Caco-2 (cell line): ENCODE measurements at regions not wholly inside any gene's neighbourhood (a gene's known extent, or its start where the extent isn't known, plus 50 kb on each side); places are given as distances from the start of the nearest gene placed in this dataset.

Experiments used
- BruUV-seq: library from RNA; stranded (reverse); fragments of 400-500 nt; replicated peaks from 2 replicates; lab custom pipeline; 2021; lab: Mats Ljungman, UMichigan
- CTCF ChIA-PET: fragments of 300-600 bp; sonication (Branson Sonifier 250); formaldehyde crosslinking; loops from one replicate; lab custom pipeline; 2022; ENCODE audit warnings: antibody characterized with exemption; lab: Charles Lee
- POLR2A ChIA-PET: fragments of 300-600 bp; sonication (Branson Sonifier 250); formaldehyde crosslinking; loops from one replicate; lab custom pipeline; 2022; ENCODE audit warnings: antibody characterized with exemption; lab: Charles Lee
- DNase-seq, 2 experiments: peaks; one replicate each; pipeline versions ENCODE4 v3.0.0 to v3.0.0-alpha.2; 2020 to 2022
- H3K27me3 ChIP-seq: replicated peaks from 2 replicates; pipeline ENCODE4 v1.6.0; 2011; ENCODE audit warnings: low read length; ENCODE audit not compliant: control insufficient read depth, insufficient read depth
- H3K36me3 ChIP-seq: 2 replicates; pipeline ENCODE4 v1.5.1; 2011; ENCODE audit warnings: low read length; ENCODE audit not compliant: control insufficient read depth, insufficient read depth
- H3K4me1 ChIP-seq: fragments of 250-450 bp; sonication (Bioruptor Pico); 2 replicates; pipeline ENCODE4 v1.5.1; 2020; ENCODE audit warnings: mild to moderate bottlenecking
- H3K4me3 ChIP-seq: 2 replicates; pipeline ENCODE4 v1.5.1; 2011; ENCODE audit warnings: low read depth, mild to moderate bottlenecking, control low read depth, low read length
- H3K9me3 ChIP-seq: fragments of 250-450 bp; sonication (Bioruptor Pico); 2 replicates; pipeline ENCODE4 v1.5.1; 2020; ENCODE audit warnings: mild to moderate bottlenecking, moderate library complexity
- H3K27ac Mint-ChIP-seq: one replicate; pipeline ENCODE4 v1.8.0; 2022; ENCODE audit warnings: mixed read lengths; ENCODE audit not compliant: unreplicated experiment
- H3K27me3 Mint-ChIP-seq: one replicate; pipeline ENCODE4 v1.8.0; 2022; ENCODE audit warnings: mixed read lengths; ENCODE audit not compliant: insufficient read depth, unreplicated experiment
- H3K36me3 Mint-ChIP-seq: one replicate; pipeline ENCODE4 v1.8.0; 2022; ENCODE audit warnings: mild to moderate bottlenecking, mixed read lengths; ENCODE audit not compliant: insufficient read depth, unreplicated experiment
- H3K4me1 Mint-ChIP-seq: one replicate; pipeline ENCODE4 v1.8.0; 2022; ENCODE audit warnings: low read depth, mixed read lengths; ENCODE audit not compliant: unreplicated experiment
- H3K4me3 Mint-ChIP-seq: one replicate; pipeline ENCODE4 v1.8.0; 2022; ENCODE audit warnings: mild to moderate bottlenecking, moderate library complexity, mixed read lengths; ENCODE audit not compliant: unreplicated experiment
- H3K9me3 Mint-ChIP-seq: one replicate; pipeline ENCODE4 v1.8.0; 2022; ENCODE audit warnings: mixed read lengths; ENCODE audit not compliant: unreplicated experiment
- CTCF ChIP-seq, 2 experiments: fragments of 200-600 bp in 1 of 2; IDR thresholded peaks; 1 replicate in 1 of 2; 2 replicates in 1 of 2; pipeline versions ENCODE4 v1.5.1 to v1.8.0; 2011 to 2022; ENCODE audit warnings: antibody characterized with exemption in 1 of 2, control low read depth in 1 of 2, inconsistent platforms in 1 of 2, low read depth in 1 of 2, low read length in 1 of 2, mild to moderate bottlenecking in 1 of 2, moderate library complexity in 1 of 2; ENCODE audit not compliant: insufficient read depth in 1 of 2, severe bottlenecking in 1 of 2, unreplicated experiment in 1 of 2
- intact Hi-C: fragments of 100-400 bp; cut with micrococcal nuclease; formaldehyde crosslinking; loops from one replicate; pipeline ENCODE4 v1.10.0; 2022; ENCODE audit not compliant: unreplicated experiment

DNA sequence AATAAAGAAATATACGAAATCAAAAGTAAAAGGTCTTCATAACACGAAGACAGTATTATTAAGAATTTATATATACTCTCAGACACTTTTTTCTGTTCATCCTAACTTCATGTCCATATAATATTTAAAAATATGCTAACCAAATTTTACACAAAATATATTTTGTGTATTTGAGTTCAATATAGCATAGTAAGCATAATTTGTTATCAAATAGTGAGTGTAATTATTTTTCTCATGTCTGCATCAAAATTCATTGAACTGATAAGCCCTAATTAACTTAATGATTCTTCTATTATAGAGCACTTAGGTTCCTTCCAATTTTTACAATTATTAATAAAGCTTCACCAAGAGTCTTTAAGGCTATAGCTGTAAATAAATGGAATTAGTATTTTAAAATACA is 99.7 kb upstream of the SYT1 start:
- no peaks in the 10 kb centered on the region for H3K27me3 ChIP-seq
- ChIA-PET CTCF (no interaction called here), POLR2A (no interaction called here)
- H3K4me3 ChIP-seq, result no peak overlapping the region
- no peaks in the 10 kb centered on the region for H3K36me3 Mint-ChIP-seq
- no peak for DNase-seq
- BruUV-seq, result no TSS peak
- H3K27me3 Mint-ChIP-seq, result no peaks in the 10 kb centered on the region
- no peaks in the 10 kb centered on the region for H3K4me1 Mint-ChIP-seq
- no peak overlapping the region for H3K27ac Mint-ChIP-seq
- intact Hi-C loops, result no loop called here
- H3K4me3 Mint-ChIP-seq, result no peak overlapping the region
- H3K4me1 ChIP-seq, result no peaks in the 10 kb centered on the region
- H3K9me3 Mint-ChIP-seq, result no peaks in the 10 kb centered on the region
- no peak for TF ChIP-seq CTCF (IDR thresholded peaks at IDR 0.05; ENCODE audit: insufficient read depth in 1 of 2, low read depth in 1 of 2, low read length in 1 of 2, severe bottlenecking in 1 of 2, unreplicated experiment in 1 of 2)
- H3K9me3 ChIP-seq, result no peaks in the 10 kb centered on the region
- no peaks in the 10 kb centered on the region for H3K36me3 ChIP-seq

- Histone ChIP-seq H3K27me3 (no peaks in the 10 kb centered on the region), H3K9me3 (no peaks in the 10 kb centered on the region), H3K4me3 (no peak overlapping the region), H3K4me1 (no peaks in the 10 kb centered on the region), H3K36me3 (no peaks in the 10 kb centered on the region)
- intact Hi-C loops, result no loop called here
- ChIA-PET CTCF (no interaction called here), POLR2A (no interaction called here)
- Mint-ChIP-seq H3K27ac (no peak overlapping the region), H3K4me3 (no peak overlapping the region), H3K36me3 (no peaks in the 10 kb centered on the region), H3K9me3 (no peaks in the 10 kb centered on the region), H3K27me3 (no peaks in the 10 kb centered on the region), H3K4me1 (no peaks in the 10 kb centered on the region)
- DNase-seq, result no peak
- BruUV-seq, result no TSS peak
- TF ChIP-seq CTCF (IDR thresholded peaks at IDR 0.05; ENCODE audit: insufficient read depth in 1 of 2, low read depth in 1 of 2, low read length in 1 of 2, severe bottlenecking in 1 of 2, unreplicated experiment in 1 of 2), result no peak
Observed at GRCh38 chr12:78767264-78767981, 97.2 kb upstream of the SYT1 start.

DNA sequence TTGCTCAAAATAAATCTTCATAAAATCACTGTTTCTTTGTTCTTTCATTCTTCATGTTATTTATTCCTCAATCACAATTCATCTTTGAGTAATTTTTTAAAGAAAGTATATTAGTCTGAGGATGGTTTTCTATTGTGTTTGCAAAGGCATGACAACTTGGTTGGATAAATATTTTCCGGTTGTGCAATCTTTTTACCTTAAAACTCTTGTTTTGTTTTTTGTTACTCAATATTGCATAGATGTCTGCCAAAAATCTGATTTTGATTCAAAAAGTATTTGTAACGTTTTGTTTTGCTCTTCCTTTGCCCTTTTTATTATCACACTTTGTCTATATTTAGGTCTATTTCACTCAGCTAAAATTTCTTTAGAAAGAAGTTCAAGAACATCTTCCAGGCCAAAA is 86.2 kb upstream of the SYT1 start:
- H3K27ac Mint-ChIP-seq, result no peak overlapping the region
- no peak overlapping the region for H3K4me3 ChIP-seq
- H3K27me3 ChIP-seq, result no peaks in the 10 kb centered on the region
- no peaks in the 10 kb centered on the region for H3K9me3 ChIP-seq
- no peak for TF ChIP-seq CTCF (IDR thresholded peaks at IDR 0.05; ENCODE audit: insufficient read depth in 1 of 2, low read depth in 1 of 2, low read length in 1 of 2, severe bottlenecking in 1 of 2, unreplicated experiment in 1 of 2)
- no peak overlapping the region for H3K4me3 Mint-ChIP-seq
- no peaks in the 10 kb centered on the region for H3K4me1 Mint-ChIP-seq
- H3K4me1 ChIP-seq, result no peaks in the 10 kb centered on the region
- ChIA-PET CTCF (no interaction called here), POLR2A (no interaction called here)
- BruUV-seq, result no TSS peak
- H3K27me3 Mint-ChIP-seq, result no peaks in the 10 kb centered on the region
- DNase-seq, result no peak
- no peaks in the 10 kb centered on the region for H3K9me3 Mint-ChIP-seq
- no peaks in the 10 kb centered on the region for H3K36me3 ChIP-seq
- intact Hi-C loops, result no loop called here
- no peaks in the 10 kb centered on the region for H3K36me3 Mint-ChIP-seq
